ENCODE measurements at regions not wholly inside any gene's neighbourhood (a gene's known extent, or its start where the extent isn't known, plus 50 kb on each side); places are given as distances from the start of the nearest gene placed in this dataset.

GRCh38 chr11:95450547-95451123, 219.6 kb upstream of the SESN3 start:
- DNase-seq (no peak), ATAC-seq (no peak)
- Mint-ChIP-seq H3K36me3 (ENCODE audit: insufficient read depth) (peaks cover 2% of the 10 kb centered on the region), H3K4me1 (ENCODE audit: low read depth) (peaks cover 2% of the 10 kb centered on the region), H3K27me3 (ENCODE audit: low read depth) (no peaks in the 10 kb centered on the region), H3K4me3 (no peak overlapping the region), H3K9me3 (no peaks in the 10 kb centered on the region)

GRCh38 chr11:95445746-95446333, 214.8 kb upstream of the SESN3 start:
- ATAC-seq (no peak), DNase-seq (no peak)
- Mint-ChIP-seq H3K36me3 (ENCODE audit: insufficient read depth) (peaks cover 2% of the 10 kb centered on the region), H3K9me3 (no peaks in the 10 kb centered on the region), H3K4me1 (ENCODE audit: low read depth) (peaks cover 13% of the 10 kb centered on the region), H3K27me3 (ENCODE audit: low read depth) (no peaks in the 10 kb centered on the region), H3K4me3 (no peak overlapping the region)

GRCh38 chr11:95444309-95445241, 213.6 kb upstream of the SESN3 start:
- DNase-seq, result no peak
- H3K27me3 Mint-ChIP-seq (ENCODE audit: low read depth), result no peaks in the 10 kb centered on the region
- no peak overlapping the region for H3K4me3 Mint-ChIP-seq
- no peak for ATAC-seq
- no peaks in the 10 kb centered on the region for H3K9me3 Mint-ChIP-seq
- H3K36me3 Mint-ChIP-seq (ENCODE audit: insufficient read depth), result peaks cover 2% of the 10 kb centered on the region
- peaks cover 13% of the 10 kb centered on the region for H3K4me1 Mint-ChIP-seq (ENCODE audit: low read depth)

- ATAC-seq (peak; percentile 23 to 38), DNase-seq (peak; percentile 14)
- Mint-ChIP-seq H3K4me1 (ENCODE audit: low read depth) (peaks cover 13% of the 10 kb centered on the region), H3K36me3 (ENCODE audit: insufficient read depth) (no peaks in the 10 kb centered on the region), H3K27me3 (ENCODE audit: low read depth) (no peaks in the 10 kb centered on the region), H3K9me3 (no peaks in the 10 kb centered on the region), H3K4me3 (no peak overlapping the region)
Observed at GRCh38 chr11:95443386-95443785, 212.4 kb upstream of the SESN3 start.

GRCh38 chr11:95442531-95443050, 211.6 kb upstream of the SESN3 start:
- H3K36me3 Mint-ChIP-seq (ENCODE audit: insufficient read depth), result no peaks in the 10 kb centered on the region

GRCh38 chr11:95435628-95436353, 204.8 kb upstream of the SESN3 start:
- Mint-ChIP-seq H3K36me3 (ENCODE audit: insufficient read depth) (no peaks in the 10 kb centered on the region), H3K4me3 (no peak overlapping the region), H3K27me3 (ENCODE audit: low read depth) (no peaks in the 10 kb centered on the region), H3K9me3 (no peaks in the 10 kb centered on the region), H3K4me1 (ENCODE audit: low read depth) (peaks cover 17% of the 10 kb centered on the region)
- ATAC-seq, result no peak
- DNase-seq, result no peak

More at GRCh38 chr11:95442531-95443050, 211.6 kb upstream of the SESN3 start:
- H3K27me3 Mint-ChIP-seq (ENCODE audit: low read depth), result no peaks in the 10 kb centered on the region
- H3K4me1 Mint-ChIP-seq (ENCODE audit: low read depth), result peaks cover 13% of the 10 kb centered on the region
- no peak overlapping the region for H3K4me3 Mint-ChIP-seq
- ATAC-seq (no peak), DNase-seq (no peak)
- no peaks in the 10 kb centered on the region for H3K9me3 Mint-ChIP-seq

GRCh38 chr11:95435192-95435591, 204.2 kb upstream of the SESN3 start:
- no peaks in the 10 kb centered on the region for H3K27me3 Mint-ChIP-seq (ENCODE audit: low read depth)
- DNase-seq, result no peak
- no peaks in the 10 kb centered on the region for H3K9me3 Mint-ChIP-seq
- no peaks in the 10 kb centered on the region for H3K36me3 Mint-ChIP-seq (ENCODE audit: insufficient read depth)
- no peak for ATAC-seq
- peaks cover 17% of the 10 kb centered on the region for H3K4me1 Mint-ChIP-seq (ENCODE audit: low read depth)
- no peak overlapping the region for H3K4me3 Mint-ChIP-seq

- ATAC-seq (no peak), DNase-seq (no peak)
- no peak overlapping the region for H3K4me3 Mint-ChIP-seq
- H3K36me3 Mint-ChIP-seq (ENCODE audit: insufficient read depth), result no peaks in the 10 kb centered on the region
- no peaks in the 10 kb centered on the region for H3K27me3 Mint-ChIP-seq (ENCODE audit: low read depth)
- no peaks in the 10 kb centered on the region for H3K9me3 Mint-ChIP-seq
- peaks cover 17% of the 10 kb centered on the region for H3K4me1 Mint-ChIP-seq (ENCODE audit: low read depth)
Observed at GRCh38 chr11:95434489-95435057, 203.6 kb upstream of the SESN3 start.

GRCh38 chr11:95434009-95434408, 203.0 kb upstream of the SESN3 start:
- ATAC-seq (no peak), DNase-seq (no peak)
- H3K4me1 Mint-ChIP-seq (ENCODE audit: low read depth), result peaks cover 17% of the 10 kb centered on the region
- H3K4me3 Mint-ChIP-seq, result no peak overlapping the region
- H3K27me3 Mint-ChIP-seq (ENCODE audit: low read depth), result no peaks in the 10 kb centered on the region
- no peaks in the 10 kb centered on the region for H3K36me3 Mint-ChIP-seq (ENCODE audit: insufficient read depth)
- no peaks in the 10 kb centered on the region for H3K9me3 Mint-ChIP-seq

- no peaks in the 10 kb centered on the region for H3K9me3 Mint-ChIP-seq
- H3K36me3 Mint-ChIP-seq (ENCODE audit: insufficient read depth), result no peaks in the 10 kb centered on the region
- no peak for DNase-seq
- ATAC-seq, result no peak
- H3K4me1 Mint-ChIP-seq (ENCODE audit: low read depth), result peaks cover 17% of the 10 kb centered on the region
- no peaks in the 10 kb centered on the region for H3K27me3 Mint-ChIP-seq (ENCODE audit: low read depth)
- no peak overlapping the region for H3K4me3 Mint-ChIP-seq
Observed at GRCh38 chr11:95432714-95433503, 201.9 kb upstream of the SESN3 start.

- no peaks in the 10 kb centered on the region for H3K9me3 Mint-ChIP-seq
- ATAC-seq, result no peak
- peaks cover 4% of the 10 kb centered on the region for H3K4me1 Mint-ChIP-seq (ENCODE audit: low read depth)
- H3K4me3 Mint-ChIP-seq, result no peak overlapping the region
- no peaks in the 10 kb centered on the region for H3K27me3 Mint-ChIP-seq (ENCODE audit: low read depth)
- no peak for DNase-seq
- H3K36me3 Mint-ChIP-seq (ENCODE audit: insufficient read depth), result no peaks in the 10 kb centered on the region
Observed at GRCh38 chr11:95429376-95429907, 198.4 kb upstream of the SESN3 start.

- no peak overlapping the region for H3K4me3 Mint-ChIP-seq
- no peaks in the 10 kb centered on the region for H3K27me3 Mint-ChIP-seq (ENCODE audit: low read depth)
- H3K36me3 Mint-ChIP-seq (ENCODE audit: insufficient read depth), result no peaks in the 10 kb centered on the region
- no peaks in the 10 kb centered on the region for H3K9me3 Mint-ChIP-seq
- no peaks in the 10 kb centered on the region for H3K4me1 Mint-ChIP-seq (ENCODE audit: low read depth)
- DNase-seq (no peak), ATAC-seq (no peak)
Observed at GRCh38 chr11:95426823-95427462, 195.9 kb upstream of the SESN3 start.

- ATAC-seq, result no peak
- H3K27me3 Mint-ChIP-seq (ENCODE audit: low read depth), result no peaks in the 10 kb centered on the region
- H3K4me1 Mint-ChIP-seq (ENCODE audit: low read depth), result no peaks in the 10 kb centered on the region
- H3K4me3 Mint-ChIP-seq, result no peak overlapping the region
- no peaks in the 10 kb centered on the region for H3K36me3 Mint-ChIP-seq (ENCODE audit: insufficient read depth)
- H3K9me3 Mint-ChIP-seq, result no peaks in the 10 kb centered on the region
- no peak for DNase-seq
Observed at GRCh38 chr11:95419915-95420314, 188.9 kb upstream of the SESN3 start.

Measured in activated T-cell treated with anti-CD3 and anti-CD28 coated beads, Interleukin-2, amount 50 U/mL, for 4 hours (primary cell).